NB4 (cell line): ENCODE measurements at regions not wholly inside any gene's neighbourhood (a gene's known extent, or its start where the extent isn't known, plus 50 kb on each side); places are given as distances from the start of the nearest gene placed in this dataset.

Source experiments
- CTCF ChIP-seq: IDR thresholded peaks from one replicate; pipeline ENCODE4 v1.5.1; 2012; ENCODE audit warnings: low read depth, low read length
- MAX ChIP-seq: IDR thresholded peaks from 2 replicates; pipeline ENCODE4 v1.6.1; 2011; ENCODE audit warnings: low read depth, low read length
- MYC ChIP-seq: IDR thresholded peaks from 2 replicates; pipeline ENCODE4 v1.6.1; 2011; ENCODE audit warnings: low read depth, low read length
- POLR2A ChIP-seq: IDR thresholded peaks from 2 replicates; pipeline ENCODE4 v1.6.1; 2011; ENCODE audit warnings: mild to moderate bottlenecking; ENCODE audit not compliant: insufficient read length; ENCODE audit errors: extremely low read depth

- no peak for TF ChIP-seq CTCF
- TF ChIP-seq POLR2A: no peak
- no peak for TF ChIP-seq MYC
- no peak for TF ChIP-seq MAX
Measured at GRCh38 chr11:23097891-23098290, 237.6 kb upstream of the CCDC179 start.
